Esophagus muscularis mucosa (tissue), 4 donors: ENCODE measurements at regions not wholly inside any gene's neighbourhood (a gene's known extent, or its start where the extent isn't known, plus 50 kb on each side); places are given as distances from the start of the nearest gene placed in this dataset.

Experiments
- DNase-seq: peaks from one replicate; pipeline ENCODE4 v3.0.0-alpha.2; 2017; ENCODE audit errors: extremely low spot score
- H3K27ac ChIP-seq, 4 donors: fragments of 200-600 bp; sonication (generic); replicated peaks in 1 of 4; 1 replicate in 3 of 4; 2 replicates in 1 of 4; pipeline ENCODE4 v1.5.1; 2016 to 2019; ENCODE audit warnings: mild to moderate bottlenecking in 1 of 4
- H3K27me3 ChIP-seq, 4 donors: fragments of 200-600 bp; sonication (generic); one replicate each; pipeline versions ENCODE4 v1.5.1 to v1.6.0; 2016 to 2019
- H3K36me3 ChIP-seq, 4 donors: fragments of 200-600 bp; sonication (generic); one replicate each; pipeline ENCODE4 v1.5.1; 2016 to 2019
- H3K4me1 ChIP-seq, 4 donors: fragments of 200-600 bp; sonication (generic); one replicate each; pipeline ENCODE4 v1.5.1; 2016 to 2019
- H3K4me3 ChIP-seq, 4 donors: fragments of 200-600 bp; sonication (generic); 1 replicate in 2 of 4; 2 replicates in 2 of 4; pipeline ENCODE4 v1.5.1; 2016 to 2019; ENCODE audit warnings: mild to moderate bottlenecking in 4 of 4, moderate library complexity in 1 of 4
- H3K9me3 ChIP-seq, 4 donors: fragments of 200-600 bp; sonication (generic); 1 replicate in 3 of 4; 2 replicates in 1 of 4; pipeline ENCODE4 v1.5.1; 2016 to 2019
- EP300 ChIP-seq: sonication (generic); formaldehyde crosslinking; IDR thresholded peaks from one replicate; pipeline ENCODE4 v1.6.1; 2017; ENCODE audit warnings: antibody characterized with exemption
- POLR2A ChIP-seq: fragments of 450-650 bp; IDR thresholded peaks from one replicate; pipeline ENCODE4 v1.6.1; 2017; ENCODE audit warnings: antibody characterized with exemption, moderate library complexity, mild to moderate bottlenecking, low read depth
- POLR2AphosphoS5 ChIP-seq, 2 donors: sonication (generic); formaldehyde crosslinking; IDR thresholded peaks; one replicate each; pipeline ENCODE4 v1.6.1; 2017; ENCODE audit warnings: antibody characterized with exemption in 2 of 2
- WGBS: methylation state at CpG from one replicate; pipeline ENCODE4 v1.1.5; 2018; 5-methylcytosine and 5-hydroxymethylcytosine counted together
- intact Hi-C: fragments of 100-400 bp; cut with DNase I; formaldehyde crosslinking; loops from one replicate; pipeline ENCODE4 v1.15.1; 2023
- TF ChIP-seq, protein P1 (sequence below), 3 experiments: fragments of 200-600 bp in 2 of 3; fragments of 450-650 bp in 1 of 3; sonication (generic) in 2 of 3; IDR thresholded peaks; one replicate each; pipeline ENCODE4 v1.5.1; 2017 to 2019; ENCODE audit warnings: antibody characterized with exemption in 3 of 3, mild to moderate bottlenecking in 2 of 3, moderate library complexity in 1 of 3

DNA sequence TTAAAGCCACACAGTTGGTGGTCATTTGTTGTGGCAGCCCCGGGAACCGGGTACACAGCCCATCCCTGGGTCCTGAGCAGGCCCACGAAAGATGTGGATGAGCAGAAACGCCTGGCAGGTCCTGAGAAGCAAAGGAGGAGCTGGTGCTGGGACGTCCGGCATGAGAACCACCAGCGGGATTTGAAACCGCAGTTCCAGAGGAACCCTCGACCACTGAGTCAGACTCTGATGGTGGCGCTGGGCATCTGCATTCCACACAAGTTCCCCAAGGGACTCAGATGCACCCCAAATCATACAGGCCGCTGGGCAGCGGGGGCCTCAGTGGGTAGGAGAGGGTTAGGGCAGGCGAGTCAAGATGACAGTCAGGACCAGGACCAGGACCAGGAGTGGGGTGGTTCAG is 363.0 kb downstream of the SHANK2 start:
- DNase-seq, result no peak
- H3K27ac ChIP-seq, result no peak overlapping the region
- H3K4me1 ChIP-seq, result no peaks in the 10 kb centered on the region
- WGBS, result 87% methylated on average over 12 of the region's 13 CpGs
- TF ChIP-seq, protein P1, sequence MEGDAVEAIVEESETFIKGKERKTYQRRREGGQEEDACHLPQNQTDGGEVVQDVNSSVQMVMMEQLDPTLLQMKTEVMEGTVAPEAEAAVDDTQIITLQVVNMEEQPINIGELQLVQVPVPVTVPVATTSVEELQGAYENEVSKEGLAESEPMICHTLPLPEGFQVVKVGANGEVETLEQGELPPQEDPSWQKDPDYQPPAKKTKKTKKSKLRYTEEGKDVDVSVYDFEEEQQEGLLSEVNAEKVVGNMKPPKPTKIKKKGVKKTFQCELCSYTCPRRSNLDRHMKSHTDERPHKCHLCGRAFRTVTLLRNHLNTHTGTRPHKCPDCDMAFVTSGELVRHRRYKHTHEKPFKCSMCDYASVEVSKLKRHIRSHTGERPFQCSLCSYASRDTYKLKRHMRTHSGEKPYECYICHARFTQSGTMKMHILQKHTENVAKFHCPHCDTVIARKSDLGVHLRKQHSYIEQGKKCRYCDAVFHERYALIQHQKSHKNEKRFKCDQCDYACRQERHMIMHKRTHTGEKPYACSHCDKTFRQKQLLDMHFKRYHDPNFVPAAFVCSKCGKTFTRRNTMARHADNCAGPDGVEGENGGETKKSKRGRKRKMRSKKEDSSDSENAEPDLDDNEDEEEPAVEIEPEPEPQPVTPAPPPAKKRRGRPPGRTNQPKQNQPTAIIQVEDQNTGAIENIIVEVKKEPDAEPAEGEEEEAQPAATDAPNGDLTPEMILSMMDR (IDR thresholded peaks at IDR 0.05), result no peak
- no peak for TF ChIP-seq POLR2AphosphoS5 (IDR thresholded peaks at IDR 0.05)
- TF ChIP-seq EP300, result no peak
- no peak for TF ChIP-seq POLR2A
- H3K4me3 ChIP-seq, result no peak overlapping the region
- no peaks in the 10 kb centered on the region for H3K9me3 ChIP-seq
- H3K36me3 ChIP-seq, result no peaks in the 10 kb centered on the region
- intact Hi-C loops, result no loop called here
- no peaks in the 10 kb centered on the region for H3K27me3 ChIP-seq

DNA sequence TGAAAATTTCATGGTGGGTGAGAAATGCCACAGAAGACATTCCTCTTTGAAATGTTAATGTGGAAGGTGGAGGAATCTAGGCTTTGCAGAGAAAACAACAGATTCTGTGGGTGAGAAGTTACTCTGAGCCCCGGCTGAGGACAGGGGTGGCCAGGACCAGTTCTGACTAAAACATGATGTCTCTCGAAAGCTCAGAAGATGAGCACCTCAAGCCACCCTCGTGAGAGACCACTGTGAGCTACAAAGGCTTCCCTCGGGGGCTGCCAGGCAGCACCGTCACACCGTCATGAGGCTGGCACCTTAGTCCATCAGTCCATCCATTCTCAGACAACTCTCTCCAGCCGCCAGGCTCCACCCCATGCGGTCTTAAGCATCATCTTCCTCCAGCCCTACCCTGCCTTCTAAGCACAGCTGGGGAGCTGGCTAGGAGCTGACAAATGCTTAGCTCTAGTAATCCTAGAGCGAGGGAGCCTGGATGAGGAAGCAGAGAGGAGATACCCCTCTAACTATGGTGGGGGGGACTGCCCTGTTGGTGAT is 360.5 kb downstream of the SHANK2 start:
- Histone ChIP-seq H3K36me3 (no peaks in the 10 kb centered on the region), H3K9me3 (peaks cover 0 to 3% (median 0%) of the 10 kb centered on the region in 4 donors), H3K4me3 (no peak overlapping the region), H3K27me3 (no peaks in the 10 kb centered on the region), H3K4me1 (no peaks in the 10 kb centered on the region), H3K27ac (no peak overlapping the region)
- TF ChIP-seq POLR2A, result no peak
- TF ChIP-seq POLR2AphosphoS5 (IDR thresholded peaks at IDR 0.05), result no peak
- 80% methylated on average over 8 of the region's 9 CpGs for WGBS
- no peak for DNase-seq
- intact Hi-C loops, result no loop called here

DNA sequence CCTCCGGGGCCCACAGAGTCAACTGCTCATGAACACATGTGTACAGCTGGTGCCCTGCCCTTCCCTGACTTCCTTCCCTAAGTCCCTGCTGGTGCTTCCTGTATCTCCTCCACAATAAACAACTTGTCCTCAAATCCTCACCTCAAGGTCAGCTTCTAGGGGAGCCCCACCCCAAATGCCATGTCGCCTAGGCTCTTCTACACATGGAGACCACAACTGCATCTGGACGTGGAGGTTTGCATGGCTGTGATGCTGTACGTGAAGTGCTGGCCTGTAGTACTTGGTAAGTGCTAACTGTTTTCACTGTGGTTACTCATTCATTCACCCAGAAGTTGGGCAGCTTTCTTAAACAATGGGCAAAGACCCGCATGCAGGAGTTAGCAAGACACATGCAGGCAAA is 359.5 kb downstream of the SHANK2 start:
- DNase-seq, result no peak
- H3K36me3 ChIP-seq, result no peaks in the 10 kb centered on the region
- H3K27ac ChIP-seq, result no peak overlapping the region
- 68% methylated on average over 3 of the region's 5 CpGs for WGBS
- TF ChIP-seq POLR2A (no peak), EP300 (no peak), POLR2AphosphoS5 (IDR thresholded peaks at IDR 0.05) (no peak)
- TF ChIP-seq, protein P1 (IDR thresholded peaks at IDR 0.05), result no peak
- no peaks in the 10 kb centered on the region for H3K27me3 ChIP-seq
- H3K4me3 ChIP-seq, result no peak overlapping the region
- intact Hi-C loops, result no loop called here
- no peaks in the 10 kb centered on the region for H3K4me1 ChIP-seq
- peaks cover 0 to 12% (median 8%) of the 10 kb centered on the region in 4 donors for H3K9me3 ChIP-seq

GRCh38 chr11:70894566-70895365 is 357.6 kb downstream of the SHANK2 start:
- Histone ChIP-seq H3K4me3 (no peak overlapping the region), H3K9me3 (peaks cover 0 to 12% (median 8%) of the 10 kb centered on the region in 4 donors), H3K36me3 (no peaks in the 10 kb centered on the region), H3K27ac (no peak overlapping the region), H3K27me3 (no peaks in the 10 kb centered on the region), H3K4me1 (peaks cover 0 to 1% (median 0%) of the 10 kb centered on the region in 4 donors)
- WGBS, result 78% methylated on average over 13 of the region's 20 CpGs
- intact Hi-C loops, result no loop called here
- no peak for DNase-seq
- TF ChIP-seq POLR2AphosphoS5 (IDR thresholded peaks at IDR 0.05), result no peak
- TF ChIP-seq POLR2A, result no peak
- no peak for TF ChIP-seq EP300

DNA sequence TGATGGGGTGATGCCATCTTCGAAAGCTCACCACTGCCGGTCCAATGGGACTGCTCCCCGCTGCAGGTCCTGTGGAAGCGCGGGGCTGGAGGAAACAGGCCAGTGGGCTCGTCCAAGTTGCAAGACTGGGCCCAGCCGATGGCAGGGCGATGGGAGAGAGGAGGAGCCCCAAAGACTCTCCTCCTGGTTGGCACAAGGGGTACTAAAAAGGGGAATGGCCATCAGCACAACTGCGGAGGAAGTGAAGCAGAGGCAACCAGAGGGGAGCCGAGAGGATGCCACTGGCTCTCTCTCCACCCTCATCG is 357.1 kb downstream of the SHANK2 start:
- Histone ChIP-seq H3K27ac (no peak overlapping the region), H3K4me3 (no peak overlapping the region), H3K27me3 (no peaks in the 10 kb centered on the region), H3K4me1 (peaks cover 0 to 7% (median 4%) of the 10 kb centered on the region in 4 donors), H3K9me3 (peaks cover 0 to 12% (median 8%) of the 10 kb centered on the region in 4 donors), H3K36me3 (no peaks in the 10 kb centered on the region)
- WGBS, result 91% methylated on average over 11 of the region's 11 CpGs
- intact Hi-C loops, result no loop called here
- DNase-seq, result no peak
- TF ChIP-seq POLR2AphosphoS5 (IDR thresholded peaks at IDR 0.05) (no peak), POLR2A (no peak), EP300 (no peak)
- TF ChIP-seq, protein P1 (IDR thresholded peaks at IDR 0.05), result no peak
